Karpas-422 (cell line): ENCODE measurements at regions not wholly inside any gene's neighbourhood (a gene's known extent, or its start where the extent isn't known, plus 50 kb on each side); places are given as distances from the start of the nearest gene placed in this dataset.

ENCODE experiments used
- DNase-seq: peaks from one replicate; pipeline ENCODE4 v3.0.0-alpha.2; 2015
- H2AFZ ChIP-seq: fragments of 200-600 bp; sonication (generic); 2 replicates; pipeline ENCODE4 v1.6.1; 2014; ENCODE audit warnings: antibody characterized with exemption, low read length, mixed read lengths
- H3K27ac ChIP-seq: fragments of 200-600 bp; sonication (generic); 2 replicates; pipeline ENCODE4 v1.5.1; 2014; ENCODE audit warnings: mild to moderate bottlenecking, low read length, moderate library complexity
- H3K27me3 ChIP-seq: fragments of 200-600 bp; sonication (generic); 2 replicates; pipeline ENCODE4 v1.6.1; 2014; ENCODE audit warnings: low read length, mixed read lengths
- H3K36me3 ChIP-seq: fragments of 200-600 bp; sonication (generic); 2 replicates; pipeline ENCODE4 v1.6.1; 2014; ENCODE audit warnings: low read length, mixed read lengths; ENCODE audit not compliant: insufficient read depth
- H3K4me1 ChIP-seq: fragments of 200-600 bp; sonication (generic); 2 replicates; pipeline ENCODE4 v1.6.1; 2014; ENCODE audit warnings: mild to moderate bottlenecking, low read length, mixed read lengths
- H3K4me2 ChIP-seq: fragments of 200-600 bp; sonication (generic); 2 replicates; pipeline ENCODE4 v1.6.1; 2014; ENCODE audit warnings: low read length, low read depth, mild to moderate bottlenecking; ENCODE audit not compliant: poor library complexity, severe bottlenecking
- H3K4me3 ChIP-seq: fragments of 200-600 bp; sonication (generic); 2 replicates; pipeline ENCODE4 v1.5.1; 2014; ENCODE audit warnings: mild to moderate bottlenecking, antibody characterized with exemption, low read length, mixed read lengths
- H3K79me2 ChIP-seq: fragments of 200-600 bp; sonication (generic); 2 replicates; pipeline ENCODE4 v1.6.1; 2014; ENCODE audit warnings: mild to moderate bottlenecking, low read length, mixed read lengths
- H3K9ac ChIP-seq: fragments of 200-600 bp; sonication (generic); 2 replicates; pipeline ENCODE4 v1.6.0; 2014; ENCODE audit warnings: low read length
- H3K9me2 ChIP-seq: fragments of 200-600 bp; sonication (generic), shearing (Covaris generic); replicated peaks from 2 replicates; pipeline ENCODE4 v1.6.0; 2014; ENCODE audit warnings: mild to moderate bottlenecking, low read length, moderate library complexity; ENCODE audit not compliant: insufficient read depth
- H3K9me3 ChIP-seq: fragments of 300-700, 200-600 bp; sonication (generic); 2 replicates; pipeline ENCODE4 v1.6.1; 2014; ENCODE audit warnings: low read length, mixed read lengths
- H4K20me1 ChIP-seq: fragments of 200-600 bp; sonication (generic); 2 replicates; pipeline ENCODE4 v1.6.1; 2014; ENCODE audit warnings: mild to moderate bottlenecking, antibody characterized with exemption, low read length, low read depth; ENCODE audit not compliant: insufficient read depth

GRCh38 chr20:21608777-21609176, 94.9 kb upstream of the NKX2-2 start:
- H3K79me2 ChIP-seq: no peaks in the 10 kb centered on the region
- H2AFZ ChIP-seq: no peak overlapping the region
- H3K9me2 ChIP-seq: no peaks in the 10 kb centered on the region
- no peaks in the 10 kb centered on the region for H3K36me3 ChIP-seq
- no peak overlapping the region for H3K4me2 ChIP-seq
- no peak overlapping the region for H3K4me3 ChIP-seq
- H3K27ac ChIP-seq: no peak overlapping the region
- H3K9me3 ChIP-seq: no peaks in the 10 kb centered on the region
- no peaks in the 10 kb centered on the region for H3K4me1 ChIP-seq
- H4K20me1 ChIP-seq: no peaks in the 10 kb centered on the region
- DNase-seq: no peak
- H3K9ac ChIP-seq: no peak overlapping the region
- H3K27me3 ChIP-seq: no peaks in the 10 kb centered on the region

GRCh38 chr20:21607971-21608725, 94.3 kb upstream of the NKX2-2 start:
- Histone ChIP-seq H3K36me3 (no peaks in the 10 kb centered on the region), H3K9ac (no peak overlapping the region), H3K27me3 (no peaks in the 10 kb centered on the region), H3K79me2 (no peaks in the 10 kb centered on the region), H3K4me2 (no peak overlapping the region), H3K4me1 (no peaks in the 10 kb centered on the region), H3K27ac (no peak overlapping the region), H3K4me3 (no peak overlapping the region), H4K20me1 (no peaks in the 10 kb centered on the region), H2AFZ (no peak overlapping the region), H3K9me3 (no peaks in the 10 kb centered on the region), H3K9me2 (no peaks in the 10 kb centered on the region)
- no peak for DNase-seq

GRCh38 chr20:21601799-21602198, 87.9 kb upstream of the NKX2-2 start:
- Histone ChIP-seq H3K4me2 (no peak overlapping the region), H3K9ac (no peak overlapping the region), H3K4me3 (no peak overlapping the region), H3K79me2 (no peaks in the 10 kb centered on the region), H3K36me3 (no peaks in the 10 kb centered on the region; the same call in 1 of the 2 replicates), H3K27ac (no peak overlapping the region), H4K20me1 (no peaks in the 10 kb centered on the region), H3K27me3 (no peaks in the 10 kb centered on the region), H3K9me3 (peaks cover 9% of the 10 kb centered on the region), H3K9me2 (no peaks in the 10 kb centered on the region), H3K4me1 (no peaks in the 10 kb centered on the region), H2AFZ (peak overlapping the region; percentile 38; the same call in 1 of the 2 replicates)
- DNase-seq: no peak

- no peaks in the 10 kb centered on the region for H3K9me2 ChIP-seq
- no peaks in the 10 kb centered on the region for H4K20me1 ChIP-seq
- DNase-seq: no peak
- H3K4me1 ChIP-seq: no peaks in the 10 kb centered on the region
- H3K9me3 ChIP-seq: no peaks in the 10 kb centered on the region
- no peaks in the 10 kb centered on the region for H3K36me3 ChIP-seq
- no peak overlapping the region for H2AFZ ChIP-seq
- H3K27ac ChIP-seq: no peak overlapping the region
- H3K9ac ChIP-seq: no peak overlapping the region
- no peaks in the 10 kb centered on the region for H3K79me2 ChIP-seq
- H3K4me2 ChIP-seq: no peak overlapping the region
- no peaks in the 10 kb centered on the region for H3K27me3 ChIP-seq
- no peak overlapping the region for H3K4me3 ChIP-seq
Measured at GRCh38 chr20:21586682-21587081, 72.8 kb upstream of the NKX2-2 start.

- no peak overlapping the region for H3K27ac ChIP-seq
- H3K9me3 ChIP-seq: no peaks in the 10 kb centered on the region
- H3K79me2 ChIP-seq: no peaks in the 10 kb centered on the region
- H3K4me3 ChIP-seq: no peak overlapping the region
- no peaks in the 10 kb centered on the region for H4K20me1 ChIP-seq
- no peak overlapping the region for H3K4me2 ChIP-seq
- no peaks in the 10 kb centered on the region for H3K36me3 ChIP-seq
- no peaks in the 10 kb centered on the region for H3K4me1 ChIP-seq
- DNase-seq: no peak
- H3K9me2 ChIP-seq: no peaks in the 10 kb centered on the region
- no peak overlapping the region for H3K9ac ChIP-seq
- H3K27me3 ChIP-seq: no peaks in the 10 kb centered on the region
- no peak overlapping the region for H2AFZ ChIP-seq
Measured at GRCh38 chr20:21583486-21584168, 69.8 kb upstream of the NKX2-2 start.

GRCh38 chr20:21577551-21577950, 63.7 kb upstream of the NKX2-2 start:
- H3K4me2 ChIP-seq: no peak overlapping the region
- no peaks in the 10 kb centered on the region for H3K36me3 ChIP-seq
- H4K20me1 ChIP-seq: no peaks in the 10 kb centered on the region
- no peaks in the 10 kb centered on the region for H3K27me3 ChIP-seq
- no peaks in the 10 kb centered on the region for H3K9me3 ChIP-seq
- no peak overlapping the region for H3K9ac ChIP-seq
- no peak overlapping the region for H3K4me3 ChIP-seq
- H3K79me2 ChIP-seq: no peaks in the 10 kb centered on the region
- no peak overlapping the region for H2AFZ ChIP-seq
- DNase-seq: no peak
- no peak overlapping the region for H3K27ac ChIP-seq
- no peaks in the 10 kb centered on the region for H3K4me1 ChIP-seq
- H3K9me2 ChIP-seq: no peaks in the 10 kb centered on the region

- DNase-seq: no peak
- no peaks in the 10 kb centered on the region for H3K9me2 ChIP-seq
- no peaks in the 10 kb centered on the region for H3K9me3 ChIP-seq
Measured at GRCh38 chr20:21575981-21576740, 62.3 kb upstream of the NKX2-2 start.

GRCh38 chr20:21575167-21575566, 61.3 kb upstream of the NKX2-2 start:
- Histone ChIP-seq H3K27ac (no peak overlapping the region), H4K20me1 (no peaks in the 10 kb centered on the region), H3K79me2 (no peaks in the 10 kb centered on the region), H3K9ac (no peak overlapping the region), H3K36me3 (no peaks in the 10 kb centered on the region), H3K4me1 (no peaks in the 10 kb centered on the region), H3K9me3 (no peaks in the 10 kb centered on the region), H3K4me3 (no peak overlapping the region), H2AFZ (no peak overlapping the region), H3K9me2 (no peaks in the 10 kb centered on the region), H3K4me2 (no peak overlapping the region), H3K27me3 (no peaks in the 10 kb centered on the region)
- DNase-seq: no peak

More at GRCh38 chr20:21575981-21576740, 62.3 kb upstream of the NKX2-2 start:
- Histone ChIP-seq H3K4me1 (no peaks in the 10 kb centered on the region), H3K27ac (no peak overlapping the region), H2AFZ (no peak overlapping the region), H3K9ac (no peak overlapping the region), H4K20me1 (no peaks in the 10 kb centered on the region), H3K4me2 (no peak overlapping the region), H3K4me3 (no peak overlapping the region), H3K79me2 (no peaks in the 10 kb centered on the region), H3K36me3 (no peaks in the 10 kb centered on the region), H3K27me3 (no peaks in the 10 kb centered on the region)
